Chondrocyte (in vitro differentiated cells): ENCODE measurements at regions not wholly inside any gene's neighbourhood (a gene's known extent, or its start where the extent isn't known, plus 50 kb on each side); places are given as distances from the start of the nearest gene placed in this dataset.

ENCODE experiments used
- DNase-seq: peaks from one replicate; pipeline ENCODE4 v3.0.0; 2021; ENCODE audit warnings: mixed read lengths, low spot score
- H3K27ac Mint-ChIP-seq: one replicate; pipeline ENCODE4 v1.8.0; 2021; ENCODE audit warnings: mild to moderate bottlenecking, moderate library complexity, mixed read lengths; ENCODE audit not compliant: unreplicated experiment
- H3K27me3 Mint-ChIP-seq: 2 replicates; pipeline ENCODE4 v1.8.0; 2021; ENCODE audit warnings: low read depth, mixed read lengths
- H3K36me3 Mint-ChIP-seq: 2 replicates; pipeline ENCODE4 v1.8.0; 2021; ENCODE audit warnings: low read depth, mixed read lengths
- H3K4me1 Mint-ChIP-seq: 2 replicates; pipeline ENCODE4 v1.8.0; 2021; ENCODE audit warnings: low read depth, mild to moderate bottlenecking, mixed read lengths
- H3K4me3 Mint-ChIP-seq: one replicate; pipeline ENCODE4 v1.8.0; 2021; ENCODE audit warnings: mild to moderate bottlenecking, moderate library complexity, mixed read lengths; ENCODE audit not compliant: unreplicated experiment
- H3K9me3 Mint-ChIP-seq: 2 replicates; pipeline ENCODE4 v1.8.0; 2021; ENCODE audit warnings: low read depth, mixed read lengths
- CTCF ChIP-seq: fragments of 200-600 bp; sonication (generic); IDR thresholded peaks from 2 replicates; pipeline ENCODE4 v1.5.0; 2021; ENCODE audit warnings: antibody characterized with exemption, mild to moderate bottlenecking, moderate library complexity

- Mint-ChIP-seq H3K36me3 (peaks cover 2% of the 10 kb centered on the region), H3K4me3 (no peak overlapping the region), H3K9me3 (peaks cover 15% of the 10 kb centered on the region), H3K27me3 (peaks cover 3% of the 10 kb centered on the region), H3K27ac (no peak overlapping the region), H3K4me1 (peaks cover 6% of the 10 kb centered on the region)
- no peak for TF ChIP-seq CTCF
- DNase-seq = no peak
Measured at GRCh38 chr5:156181656-156182055, 145.3 kb upstream of the SGCD start.

- no peak overlapping the region for H3K27ac Mint-ChIP-seq
- no peak for DNase-seq
- peaks cover 13% of the 10 kb centered on the region for H3K4me1 Mint-ChIP-seq
- peaks cover 3% of the 10 kb centered on the region for H3K27me3 Mint-ChIP-seq
- H3K36me3 Mint-ChIP-seq = peaks cover 2% of the 10 kb centered on the region
- H3K4me3 Mint-ChIP-seq = no peak overlapping the region
- no peak for TF ChIP-seq CTCF
- peaks cover 15% of the 10 kb centered on the region for H3K9me3 Mint-ChIP-seq
Measured at GRCh38 chr5:156182174-156182967, 144.6 kb upstream of the SGCD start.

GRCh38 chr5:156186760-156187159 lies 140.2 kb upstream of the SGCD start:
- DNase-seq = no peak
- peaks cover 24% of the 10 kb centered on the region for H3K4me1 Mint-ChIP-seq
- TF ChIP-seq CTCF = no peak

GRCh38 chr5:156188016-156188415 lies 138.9 kb upstream of the SGCD start:
- Mint-ChIP-seq H3K27ac (no peak overlapping the region), H3K27me3 (no peaks in the 10 kb centered on the region), H3K4me3 (no peak overlapping the region), H3K9me3 (no peaks in the 10 kb centered on the region), H3K4me1 (peaks cover 24% of the 10 kb centered on the region), H3K36me3 (no peaks in the 10 kb centered on the region)
- no peak for TF ChIP-seq CTCF
- DNase-seq = no peak

More at GRCh38 chr5:156186760-156187159, 140.2 kb upstream of the SGCD start:
- H3K27me3 Mint-ChIP-seq = no peaks in the 10 kb centered on the region
- H3K9me3 Mint-ChIP-seq = peaks cover 2% of the 10 kb centered on the region
- H3K36me3 Mint-ChIP-seq = no peaks in the 10 kb centered on the region
- H3K4me3 Mint-ChIP-seq = no peak overlapping the region
- H3K27ac Mint-ChIP-seq = peak overlapping the region; percentile 15

- Mint-ChIP-seq H3K27me3 (no peaks in the 10 kb centered on the region), H3K27ac (no peak overlapping the region), H3K4me1 (peaks cover 24% of the 10 kb centered on the region), H3K9me3 (no peaks in the 10 kb centered on the region), H3K4me3 (no peak overlapping the region), H3K36me3 (no peaks in the 10 kb centered on the region)
- no peak for TF ChIP-seq CTCF
- DNase-seq = no peak
Measured at GRCh38 chr5:156189628-156190027, 137.3 kb upstream of the SGCD start.
